Kidney tubule cell (primary cell): ENCODE measurements at regions not wholly inside any gene's neighbourhood (a gene's known extent, or its start where the extent isn't known, plus 50 kb on each side); places are given as distances from the start of the nearest gene placed in this dataset.
A peak's percentile ranks its signal among the peaks of the same experiment; 100 is the strongest.

ENCODE experiments used
- DNase-seq: peaks from one replicate; pipeline ENCODE4 v3.0.0-alpha.2; 2018; ENCODE audit warnings: low spot score

DNA sequence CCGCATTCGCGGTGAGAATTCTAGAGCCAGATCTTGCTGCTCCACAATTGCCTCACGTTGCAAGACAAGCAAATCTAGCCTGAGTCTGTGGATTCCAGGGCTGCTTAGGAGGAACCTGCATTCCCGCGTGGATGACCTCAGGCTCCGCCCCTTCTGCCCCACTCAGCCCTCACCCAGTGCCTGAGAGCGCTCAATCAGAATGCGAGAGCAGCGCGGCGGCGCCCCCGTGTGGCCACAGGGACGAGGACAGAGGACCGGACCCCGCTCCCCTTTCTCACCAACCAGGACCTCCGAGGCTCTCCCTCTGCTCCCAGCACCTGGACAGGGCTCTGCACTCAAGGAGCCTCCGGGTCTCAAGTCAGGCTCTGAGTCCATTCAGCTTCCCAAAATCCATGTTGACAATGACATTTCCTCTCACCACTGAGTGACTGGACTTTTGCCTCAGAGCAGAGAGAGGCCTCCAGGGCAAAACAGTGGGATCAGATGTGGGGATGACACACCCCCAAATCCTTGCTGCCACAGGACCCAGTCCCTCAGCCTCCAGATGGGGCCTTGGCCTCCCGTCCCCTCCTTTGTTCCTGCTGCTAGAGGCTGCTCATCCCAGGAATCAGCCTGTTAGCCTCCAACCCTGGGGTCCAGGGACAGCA lies 52.0 kb downstream of the RPP21 start:
- peak; percentile 69 for DNase-seq

DNA sequence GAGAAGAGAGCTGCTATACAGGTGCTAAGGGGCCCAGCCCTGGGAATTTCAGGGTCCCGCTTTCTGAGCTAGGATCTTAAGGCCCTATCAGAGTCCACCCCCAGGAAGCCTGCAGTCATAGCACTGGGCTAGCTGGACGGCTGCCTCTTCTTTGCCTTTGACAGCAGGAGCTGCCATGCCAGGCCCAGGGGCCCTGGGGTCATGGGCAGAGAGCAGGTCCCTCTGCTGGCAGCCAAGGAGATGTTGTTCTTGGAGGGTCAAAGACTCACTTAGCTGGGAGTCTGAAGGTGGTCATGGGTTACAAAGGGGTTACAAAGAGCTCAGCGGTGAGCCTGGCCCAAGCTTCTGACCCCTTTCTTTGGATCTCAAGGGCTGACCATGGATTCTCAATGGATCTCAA lies 52.7 kb downstream of the RPP21 start:
- no peak for DNase-seq

DNA sequence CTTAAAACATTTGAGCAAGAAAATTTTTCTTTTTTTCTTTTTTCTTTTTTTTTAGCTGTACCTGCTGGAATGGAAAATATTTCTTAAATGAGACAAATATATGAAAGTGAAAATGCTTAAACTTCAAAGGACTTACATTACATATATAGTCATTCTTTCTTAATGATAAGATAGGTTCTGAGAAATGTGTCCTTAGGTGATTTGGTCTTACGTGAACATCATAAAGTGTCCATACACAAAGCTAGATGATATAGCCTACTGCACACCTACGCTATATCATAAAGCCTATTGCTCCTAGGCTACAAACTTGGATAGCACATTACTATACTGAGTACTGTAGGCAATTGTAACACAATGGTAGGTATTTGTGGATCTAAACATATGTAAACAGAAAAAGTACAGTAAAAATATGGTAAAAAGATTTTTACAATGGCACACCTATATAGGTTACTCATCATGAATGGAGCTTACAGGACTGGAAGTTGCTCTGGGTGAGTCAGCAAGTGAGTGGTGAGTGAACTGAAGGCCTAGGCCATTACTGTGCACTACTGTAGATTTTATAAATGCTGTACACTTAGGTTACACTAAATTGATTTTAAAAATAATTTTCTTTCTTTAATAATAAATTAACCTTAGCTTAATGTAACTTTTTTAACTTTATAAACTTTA lies 54.6 kb downstream of the RPP21 start:
- DNase-seq, result peak; percentile 69

GRCh38 chr6:30405934-30406333 lies 61.0 kb downstream of the RPP21 start:
- no peak for DNase-seq

- DNase-seq, result no peak
Observed at GRCh38 chr6:30409184-30409583, 64.2 kb downstream of the RPP21 start.

DNA sequence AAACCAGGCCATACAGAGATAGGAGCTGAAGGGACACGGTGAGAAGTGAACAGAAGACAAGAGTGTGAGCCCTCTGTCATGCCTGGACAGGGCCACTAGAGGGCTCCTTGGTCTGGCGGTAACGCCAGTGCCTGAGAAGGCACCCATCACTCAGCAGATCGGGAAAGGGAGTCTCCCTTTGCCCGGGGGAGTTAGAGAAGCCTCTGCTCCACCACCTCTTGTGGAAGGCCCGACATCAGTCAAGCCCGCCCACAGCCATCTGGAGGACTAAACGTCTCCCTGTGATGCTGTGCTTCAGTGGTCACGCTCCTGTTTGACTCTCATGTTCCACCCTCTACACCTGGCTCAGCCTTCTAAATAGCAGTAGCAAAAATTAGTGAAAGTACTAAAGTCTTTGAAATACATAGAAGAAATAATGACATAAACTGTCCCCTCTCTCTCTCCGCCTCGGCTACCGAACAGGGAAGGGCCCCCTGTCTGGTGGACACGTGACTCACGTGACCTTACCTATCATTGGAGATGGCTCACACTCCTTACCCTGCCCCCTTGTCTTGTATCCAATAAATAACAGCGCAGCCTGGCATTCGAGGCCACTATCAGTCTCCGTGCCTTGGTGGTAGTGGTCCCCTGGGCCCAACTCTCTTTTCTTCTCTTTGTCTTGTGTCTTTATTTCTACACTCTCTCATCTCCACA lies 66.7 kb downstream of the RPP21 start:
- peak; percentile 60 for DNase-seq

- DNase-seq, result no peak
Observed at GRCh38 chr6:30418448-30418847, 70.9 kb upstream of the HLA-E start.

DNA sequence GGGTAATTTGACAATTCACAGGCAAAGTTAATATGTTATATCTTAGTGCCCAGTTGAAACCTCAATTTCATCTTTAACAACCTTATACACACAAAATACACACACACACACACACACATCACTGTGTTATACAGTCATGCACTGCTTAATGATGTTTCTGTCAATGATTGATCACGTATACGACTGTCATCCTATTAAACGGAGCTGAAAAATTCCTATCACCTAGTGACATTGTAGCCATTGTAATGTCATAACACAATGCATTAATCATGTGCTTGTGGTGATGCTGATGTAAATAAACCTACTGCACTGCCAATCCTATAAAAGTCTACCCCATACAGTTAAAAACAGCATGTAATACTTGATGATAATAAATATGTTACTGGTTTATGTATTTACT lies 64.8 kb upstream of the HLA-E start:
- peak; percentile 52 for DNase-seq
